ENCODE measurements at regions not wholly inside any gene's neighbourhood (a gene's known extent, or its start where the extent isn't known, plus 50 kb on each side); places are given as distances from the start of the nearest gene placed in this dataset.
"Not testable (repeated sequence)": the region's sequence is repeated elsewhere in the genome, so short reads cannot be mapped to it uniquely, and the experiment has no call there.

DNA sequence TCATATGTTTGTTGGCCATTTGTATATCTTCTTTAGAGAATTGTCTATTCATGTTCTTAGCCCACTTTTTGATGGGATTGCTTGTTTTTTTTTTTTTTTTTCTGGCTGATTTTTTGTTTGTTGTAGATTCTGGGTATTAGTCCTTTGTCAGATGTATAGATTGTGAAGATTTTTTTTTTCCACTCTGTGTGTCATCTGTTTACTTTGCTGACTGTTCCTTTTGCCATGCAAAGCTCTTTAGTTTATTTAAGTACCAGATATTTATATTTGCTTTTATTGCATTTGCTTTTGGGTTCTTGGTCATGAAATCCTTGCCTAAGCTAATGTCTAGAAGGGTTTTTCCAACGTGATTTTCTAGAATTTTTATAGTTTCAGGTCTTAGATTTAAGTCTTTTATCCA lies 547.9 kb downstream of the TMEM135 start:
- TF ChIP-seq, protein P1, sequence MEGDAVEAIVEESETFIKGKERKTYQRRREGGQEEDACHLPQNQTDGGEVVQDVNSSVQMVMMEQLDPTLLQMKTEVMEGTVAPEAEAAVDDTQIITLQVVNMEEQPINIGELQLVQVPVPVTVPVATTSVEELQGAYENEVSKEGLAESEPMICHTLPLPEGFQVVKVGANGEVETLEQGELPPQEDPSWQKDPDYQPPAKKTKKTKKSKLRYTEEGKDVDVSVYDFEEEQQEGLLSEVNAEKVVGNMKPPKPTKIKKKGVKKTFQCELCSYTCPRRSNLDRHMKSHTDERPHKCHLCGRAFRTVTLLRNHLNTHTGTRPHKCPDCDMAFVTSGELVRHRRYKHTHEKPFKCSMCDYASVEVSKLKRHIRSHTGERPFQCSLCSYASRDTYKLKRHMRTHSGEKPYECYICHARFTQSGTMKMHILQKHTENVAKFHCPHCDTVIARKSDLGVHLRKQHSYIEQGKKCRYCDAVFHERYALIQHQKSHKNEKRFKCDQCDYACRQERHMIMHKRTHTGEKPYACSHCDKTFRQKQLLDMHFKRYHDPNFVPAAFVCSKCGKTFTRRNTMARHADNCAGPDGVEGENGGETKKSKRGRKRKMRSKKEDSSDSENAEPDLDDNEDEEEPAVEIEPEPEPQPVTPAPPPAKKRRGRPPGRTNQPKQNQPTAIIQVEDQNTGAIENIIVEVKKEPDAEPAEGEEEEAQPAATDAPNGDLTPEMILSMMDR (conservative IDR thresholded peaks at IDR 0.05; ENCODE audit: low read length) = not testable (repeated sequence)
- not testable (repeated sequence) for TF ChIP-seq EZH2phosphoT487 (IDR thresholded peaks at IDR 0.05; ENCODE audit: borderline replicate concordance)
